Neural cell (in vitro differentiated cells): ENCODE measurements at regions not wholly inside any gene's neighbourhood (a gene's known extent, or its start where the extent isn't known, plus 50 kb on each side); places are given as distances from the start of the nearest gene placed in this dataset.

Source experiments
- CTCF ChIP-seq: fragments of 450-650 bp; IDR thresholded peaks from 2 replicates; pipeline ENCODE4 v1.5.1; 2014; ENCODE audit warnings: antibody characterized with exemption, mild to moderate bottlenecking, moderate library complexity; ENCODE audit not compliant: poor library complexity, severe bottlenecking
- EP300 ChIP-seq: fragments of 450-650 bp; conservative IDR thresholded peaks from 2 replicates; pipeline ENCODE4 v1.6.1; 2014; ENCODE audit warnings: antibody characterized with exemption, mild to moderate bottlenecking, moderate library complexity; ENCODE audit not compliant: poor library complexity, severe bottlenecking
- EZH2 ChIP-seq: fragments of 200-600, 300-800 bp; shearing (Covaris generic), sonication (generic); IDR thresholded peaks from 2 replicates; pipeline ENCODE4 v1.6.1; 2014; ENCODE audit warnings: antibody characterized with exemption, low read length, borderline replicate concordance, mild to moderate bottlenecking; ENCODE audit not compliant: insufficient read depth, poor library complexity, severe bottlenecking
- POLR2AphosphoS5 ChIP-seq: IDR thresholded peaks from 2 replicates; pipeline ENCODE4 v1.6.1; 2012
- RAD21 ChIP-seq: fragments of 450-650 bp; conservative IDR thresholded peaks from 2 replicates; pipeline ENCODE4 v1.6.1; 2014; ENCODE audit warnings: antibody characterized with exemption, mild to moderate bottlenecking, moderate library complexity
- REST ChIP-seq: IDR thresholded peaks from 2 replicates; pipeline ENCODE4 v1.6.1; 2012; ENCODE audit warnings: borderline replicate concordance
- SMC3 ChIP-seq: fragments of 450-650 bp; conservative IDR thresholded peaks from 2 replicates; pipeline ENCODE4 v1.6.1; 2014; ENCODE audit warnings: antibody characterized with exemption, mild to moderate bottlenecking, moderate library complexity; ENCODE audit not compliant: poor library complexity
- TAF1 ChIP-seq: IDR thresholded peaks from 2 replicates; pipeline ENCODE4 v1.6.1; 2012; ENCODE audit warnings: low read depth

GRCh38 chr6:169897601-169898358, 146.4 kb downstream of the ERMARD start:
- TF ChIP-seq CTCF, result no peak
- TF ChIP-seq EZH2, result no peak
- TF ChIP-seq TAF1, result no peak
- TF ChIP-seq RAD21, result no peak
- no peak for TF ChIP-seq EP300
- TF ChIP-seq POLR2AphosphoS5, result no peak
- no peak for TF ChIP-seq SMC3
- TF ChIP-seq REST, result no peak
